ENCODE measurements at regions not wholly inside any gene's neighbourhood (a gene's known extent, or its start where the extent isn't known, plus 50 kb on each side); places are given as distances from the start of the nearest gene placed in this dataset.

- TF ChIP-seq ETS1 (IDR thresholded peaks at IDR 0.05) = no peak
- TF ChIP-seq EZH2 (IDR thresholded peaks at IDR 0.05; ENCODE audit: low read depth, unreplicated experiment) = no peak
- no peak for TF ChIP-seq ZNF331 (CRISPR knock-in tag; IDR thresholded peaks at IDR 0.05; ENCODE audit: low read depth)
- TF ChIP-seq CREB1 (CRISPR knock-in tag; IDR thresholded peaks at IDR 0.05; ENCODE audit: low read depth) = no peak
- TF ChIP-seq STAT1 (IDR thresholded peaks at IDR 0.05; ENCODE audit: unreplicated experiment) = no peak
These were observed 211.8 kb downstream of the SMAD2 start (continued) for GRCh38 chr18:47718646-47719045.

- DNase-seq (ENCODE audit: low spot score) (no peak), ATAC-seq (no peak)
- Mint-ChIP-seq H3K4me3 (no peak overlapping the region), H3K4me1 (no peaks in the 10 kb centered on the region), H3K36me3 (ENCODE audit: low read depth) (no peaks in the 10 kb centered on the region), H3K27ac (no peak overlapping the region), H3K27me3 (ENCODE audit: insufficient read depth, low read depth, poor library complexity) (peaks cover under 1% of the 10 kb centered on the region), H3K9me3 (no peaks in the 10 kb centered on the region; the same call in 2 of the 3 replicates)
- no peak overlapping the region for H3K4me2 ChIP-seq
- no peaks in the 10 kb centered on the region for H3K4me1 ChIP-seq (ENCODE audit: insufficient read depth)
- H3K9me2 ChIP-seq (ENCODE audit: insufficient read depth) = peaks cover 12% of the 10 kb centered on the region; the same call in 1 of the 2 replicates
- TF ChIP-seq EZH2 (IDR thresholded peaks at IDR 0.05; ENCODE audit: low read depth, unreplicated experiment) = no peak
- TF ChIP-seq ZNF331 (CRISPR knock-in tag; IDR thresholded peaks at IDR 0.05; ENCODE audit: low read depth) = no peak
- no peak for TF ChIP-seq CTCF (conservative IDR thresholded peaks at IDR 0.05; ENCODE audit: low read depth in 2 of 2)
- TF ChIP-seq POLR2AphosphoS5 (IDR thresholded peaks at IDR 0.05; ENCODE audit: low read depth) = no peak
- no peaks in the 10 kb centered on the region for H3K36me3 ChIP-seq (ENCODE audit: insufficient read depth)
- H3K4me3 ChIP-seq = no peak overlapping the region
- H3K27ac ChIP-seq (ENCODE audit: low read depth) = no peak overlapping the region
- no peaks in the 10 kb centered on the region for H3F3A ChIP-seq (replicated peaks; ENCODE audit: low read depth)
- H2AFZ ChIP-seq = no peak overlapping the region
- H4K20me1 ChIP-seq (replicated peaks; ENCODE audit: insufficient read depth) = no peaks in the 10 kb centered on the region
- no peaks in the 10 kb centered on the region for H3K27me3 ChIP-seq (ENCODE audit: insufficient read depth)
- no peaks in the 10 kb centered on the region for H3K79me2 ChIP-seq (replicated peaks; ENCODE audit: insufficient read depth)
These were observed 213.2 kb downstream of the SMAD2 start for GRCh38 chr18:47717257-47717656.

- Mint-ChIP-seq H3K9me3 (no peaks in the 10 kb centered on the region; the same call in 2 of the 3 replicates), H3K27me3 (ENCODE audit: insufficient read depth, low read depth, poor library complexity) (no peaks in the 10 kb centered on the region), H3K36me3 (ENCODE audit: low read depth) (no peaks in the 10 kb centered on the region), H3K4me3 (no peak overlapping the region), H3K27ac (no peak overlapping the region), H3K4me1 (no peaks in the 10 kb centered on the region)
- peaks cover 12% of the 10 kb centered on the region; the same call in 1 of the 2 replicates for H3K9me2 ChIP-seq (ENCODE audit: insufficient read depth)
- H3K27ac ChIP-seq (ENCODE audit: low read depth) = no peak overlapping the region
- H3F3A ChIP-seq (replicated peaks; ENCODE audit: low read depth) = no peaks in the 10 kb centered on the region
- no peaks in the 10 kb centered on the region for H3K27me3 ChIP-seq (ENCODE audit: insufficient read depth)
- no peak overlapping the region for H2AFZ ChIP-seq
- no peaks in the 10 kb centered on the region for H4K20me1 ChIP-seq (replicated peaks; ENCODE audit: insufficient read depth)
- H3K36me3 ChIP-seq (ENCODE audit: insufficient read depth) = no peaks in the 10 kb centered on the region
- ATAC-seq (no peak), DNase-seq (ENCODE audit: low spot score) (no peak)
- no peak overlapping the region for H3K4me2 ChIP-seq
- no peak overlapping the region for H3K4me3 ChIP-seq
- H3K79me2 ChIP-seq (replicated peaks; ENCODE audit: insufficient read depth) = no peaks in the 10 kb centered on the region
- H3K4me1 ChIP-seq (ENCODE audit: insufficient read depth) = no peaks in the 10 kb centered on the region
- TF ChIP-seq NANOG (IDR thresholded peaks at IDR 0.05; ENCODE audit: borderline replicate concordance) (no peak), POLR2AphosphoS5 (IDR thresholded peaks at IDR 0.05; ENCODE audit: low read depth) (no peak), ZNF462 (CRISPR knock-in tag; IDR thresholded peaks at IDR 0.05) (no peak)
These were observed 213.8 kb downstream of the SMAD2 start for GRCh38 chr18:47716632-47717185.
